ENCODE measurements at regions not wholly inside any gene's neighbourhood (a gene's known extent, or its start where the extent isn't known, plus 50 kb on each side); places are given as distances from the start of the nearest gene placed in this dataset.

- no peak overlapping the region for H3K4me3 ChIP-seq (replicated peaks; ENCODE audit: insufficient read depth, low read length)
- TF ChIP-seq CTCF (IDR thresholded peaks at IDR 0.05; ENCODE audit: insufficient read depth, low read length) (no peak), POLR2AphosphoS5 (IDR thresholded peaks at IDR 0.05; ENCODE audit: low read depth) (no peak), GABPA (IDR thresholded peaks at IDR 0.05; ENCODE audit: low read depth) (no peak), SPI1 (IDR thresholded peaks at IDR 0.05; ENCODE audit: borderline replicate concordance, low read depth) (no peak)
- TF ChIP-seq, protein P1, sequence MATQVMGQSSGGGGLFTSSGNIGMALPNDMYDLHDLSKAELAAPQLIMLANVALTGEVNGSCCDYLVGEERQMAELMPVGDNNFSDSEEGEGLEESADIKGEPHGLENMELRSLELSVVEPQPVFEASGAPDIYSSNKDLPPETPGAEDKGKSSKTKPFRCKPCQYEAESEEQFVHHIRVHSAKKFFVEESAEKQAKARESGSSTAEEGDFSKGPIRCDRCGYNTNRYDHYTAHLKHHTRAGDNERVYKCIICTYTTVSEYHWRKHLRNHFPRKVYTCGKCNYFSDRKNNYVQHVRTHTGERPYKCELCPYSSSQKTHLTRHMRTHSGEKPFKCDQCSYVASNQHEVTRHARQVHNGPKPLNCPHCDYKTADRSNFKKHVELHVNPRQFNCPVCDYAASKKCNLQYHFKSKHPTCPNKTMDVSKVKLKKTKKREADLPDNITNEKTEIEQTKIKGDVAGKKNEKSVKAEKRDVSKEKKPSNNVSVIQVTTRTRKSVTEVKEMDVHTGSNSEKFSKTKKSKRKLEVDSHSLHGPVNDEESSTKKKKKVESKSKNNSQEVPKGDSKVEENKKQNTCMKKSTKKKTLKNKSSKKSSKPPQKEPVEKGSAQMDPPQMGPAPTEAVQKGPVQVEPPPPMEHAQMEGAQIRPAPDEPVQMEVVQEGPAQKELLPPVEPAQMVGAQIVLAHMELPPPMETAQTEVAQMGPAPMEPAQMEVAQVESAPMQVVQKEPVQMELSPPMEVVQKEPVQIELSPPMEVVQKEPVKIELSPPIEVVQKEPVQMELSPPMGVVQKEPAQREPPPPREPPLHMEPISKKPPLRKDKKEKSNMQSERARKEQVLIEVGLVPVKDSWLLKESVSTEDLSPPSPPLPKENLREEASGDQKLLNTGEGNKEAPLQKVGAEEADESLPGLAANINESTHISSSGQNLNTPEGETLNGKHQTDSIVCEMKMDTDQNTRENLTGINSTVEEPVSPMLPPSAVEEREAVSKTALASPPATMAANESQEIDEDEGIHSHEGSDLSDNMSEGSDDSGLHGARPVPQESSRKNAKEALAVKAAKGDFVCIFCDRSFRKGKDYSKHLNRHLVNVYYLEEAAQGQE (IDR thresholded peaks at IDR 0.05; ENCODE audit: insufficient replicate concordance, low read depth): no peak
- H3K27me3 ChIP-seq (ENCODE audit: insufficient read depth, poor library complexity, severe bottlenecking): no peaks in the 10 kb centered on the region
- H3K27ac ChIP-seq (replicated peaks): no peak overlapping the region
- DNase-seq (ENCODE audit: low read depth in 1 of 2, low spot score in 1 of 2): no peak
These were observed 298.8 kb upstream of the UMPS start for GRCh38 chr3:124431331-124431994.

DNA sequence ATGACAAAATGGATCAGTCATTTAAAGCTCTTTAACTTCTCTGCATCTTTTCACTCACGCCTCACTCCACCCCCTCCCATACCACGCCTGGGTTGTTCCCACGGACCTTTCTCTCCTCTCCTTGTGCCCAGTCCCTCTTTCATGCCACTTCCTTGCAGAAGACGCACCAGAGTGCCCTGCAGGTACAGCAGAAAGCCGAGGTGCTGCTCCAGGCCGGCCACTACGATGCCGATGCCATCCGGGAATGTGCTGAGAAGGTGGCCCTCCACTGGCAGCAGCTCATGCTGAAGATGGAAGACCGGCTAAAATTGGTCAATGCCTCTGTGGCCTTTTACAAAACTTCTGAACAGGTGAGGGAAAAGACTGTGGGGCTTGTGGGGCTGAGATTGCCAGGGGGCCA lies 296.1 kb upstream of the UMPS start:
- TF ChIP-seq, protein P1 (IDR thresholded peaks at IDR 0.05; ENCODE audit: insufficient replicate concordance, low read depth): no peak
- TF ChIP-seq GABPA (IDR thresholded peaks at IDR 0.05; ENCODE audit: low read depth): no peak
- DNase-seq (ENCODE audit: low read depth in 1 of 2, low spot score in 1 of 2): no peak
- no peaks in the 10 kb centered on the region for H3K27me3 ChIP-seq (ENCODE audit: insufficient read depth, poor library complexity, severe bottlenecking)
- H3K4me3 ChIP-seq (replicated peaks; ENCODE audit: insufficient read depth, low read length): no peak overlapping the region
- H3K27ac ChIP-seq (replicated peaks): no peak overlapping the region

DNA sequence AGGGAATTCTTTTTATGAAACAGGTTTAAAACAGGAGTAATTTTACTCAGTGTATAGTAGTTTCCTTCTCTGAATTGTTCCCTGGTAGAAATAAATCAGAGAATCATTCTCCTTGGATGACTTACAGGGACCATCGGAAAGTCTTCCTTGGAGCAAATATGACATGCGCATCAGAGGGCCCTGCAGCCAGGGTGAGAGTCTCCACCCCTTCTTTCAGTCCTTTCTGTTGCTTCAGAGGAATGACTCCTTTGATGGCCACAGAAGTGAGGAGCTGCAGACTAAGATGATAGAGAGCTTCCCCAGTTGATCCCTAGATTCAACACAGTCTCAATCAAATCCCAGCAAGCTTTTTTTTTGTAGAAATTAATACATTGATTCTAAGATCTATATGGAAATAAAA lies 294.8 kb upstream of the UMPS start:
- Histone ChIP-seq H3K4me3 (replicated peaks; ENCODE audit: insufficient read depth, low read length) (no peak overlapping the region), H3K27me3 (ENCODE audit: insufficient read depth, poor library complexity, severe bottlenecking) (no peaks in the 10 kb centered on the region), H3K27ac (replicated peaks) (no peak overlapping the region)
- no peak for DNase-seq (ENCODE audit: low read depth in 1 of 2, low spot score in 1 of 2)
- TF ChIP-seq GABPA (IDR thresholded peaks at IDR 0.05; ENCODE audit: low read depth) (no peak), SPI1 (IDR thresholded peaks at IDR 0.05; ENCODE audit: borderline replicate concordance, low read depth) (no peak), CTCF (IDR thresholded peaks at IDR 0.05; ENCODE audit: insufficient read depth, low read length) (no peak), POLR2AphosphoS5 (IDR thresholded peaks at IDR 0.05; ENCODE audit: low read depth) (no peak)
- TF ChIP-seq, protein P1 (IDR thresholded peaks at IDR 0.05; ENCODE audit: insufficient replicate concordance, low read depth): no peak
